A549 (cell line): ENCODE measurements at regions not wholly inside any gene's neighbourhood (a gene's known extent, or its start where the extent isn't known, plus 50 kb on each side); places are given as distances from the start of the nearest gene placed in this dataset.

Experiments used
- ATAC-seq, 2 experiments: fragments of 200-7000 bp in 1 of 2; fragments of >200 bp in 1 of 2; cut with Nextera tagmentation in 1 of 2; cut with Tn5 transposase in 1 of 2; 3 replicates each; pipeline versions ENCODE4 v1.8.0 to v1.9.1; 2018 to 2020; ENCODE audit warnings: mild to moderate bottlenecking in 1 of 2, moderate library complexity in 1 of 2
- CTCF ChIA-PET: fragments of 300-600 bp; sonication (Branson Sonifier 250); formaldehyde crosslinking; extraction: SDS; loops from one replicate; lab custom pipeline; 2021; ENCODE audit warnings: antibody characterized with exemption, inconsistent platforms; lab: Yijun Ruan, JAX
- POLR2A ChIA-PET: fragments of 350-600 bp; formaldehyde crosslinking; extraction: SDS; loops from one replicate; lab custom pipeline; 2021; ENCODE audit warnings: antibody characterized with exemption, inconsistent platforms; lab: Yijun Ruan, JAX
- DNase-seq, 2 experiments: peaks; one replicate each; pipeline versions ENCODE4 v3.0.0 to v3.0.0-alpha.2; 2011 to 2016; ENCODE audit warnings: low read depth in 1 of 2, low spot score in 1 of 2
- FAIRE-seq: peaks from 2 replicates; lab custom pipeline; 2011; peaks lifted over from hg19 to GRCh38; lab: Jason Lieb, UNC
- H3K27ac ChIP-seq, 2 experiments: fragments of >200 bp; sonication (Bioruptor Twin); formaldehyde crosslinking; 3 replicates each; pipeline ENCODE4 v1.5.1; 2016 to 2017
- H3K4me1 ChIP-seq: fragments of >200 bp; sonication (Bioruptor Twin); formaldehyde crosslinking; 3 replicates; pipeline ENCODE4 v1.6.1; 2016
- H3K4me2 ChIP-seq: fragments of >200 bp; sonication (Bioruptor Twin); formaldehyde crosslinking; 3 replicates; pipeline ENCODE4 v1.6.1; 2016
- H3K4me3 ChIP-seq: fragments of >200 bp; sonication (Bioruptor Twin); formaldehyde crosslinking; 3 replicates; pipeline ENCODE4 v1.5.1; 2016
- H3K9me3 ChIP-seq: fragments of >200 bp; sonication (Bioruptor Twin); formaldehyde crosslinking; 3 replicates; pipeline ENCODE4 v1.6.1; 2016
- CBX2 ChIP-seq: fragments of 200-600 bp; sonication (generic); IDR thresholded peaks from 2 replicates; pipeline ENCODE4 v1.6.1; 2016; ENCODE audit warnings: low read depth, mild to moderate bottlenecking, borderline replicate concordance
- E2F6 ChIP-seq: IDR thresholded peaks from 2 replicates; pipeline ENCODE4 v1.6.1; 2012; ENCODE audit warnings: low read depth, borderline replicate concordance
- ELK1 ChIP-seq: fragments of 150-350 bp; IDR thresholded peaks from 2 replicates; pipeline ENCODE4 v1.6.1; 2014; ENCODE audit warnings: low read depth, mild to moderate bottlenecking, low read length
- ESRRA ChIP-seq: fragments of 150-350 bp; IDR thresholded peaks from 2 replicates; pipeline ENCODE4 v1.6.1; 2014; ENCODE audit warnings: mild to moderate bottlenecking, low read length, borderline replicate concordance
- FOSL2 ChIP-seq, 2 experiments: fragments of 450-650 bp in 1 of 2; fragments of >200 bp in 1 of 2; sonication (Bioruptor Twin) in 1 of 2; formaldehyde crosslinking; IDR thresholded peaks; 2 replicates each; pipeline versions ENCODE4 v1.5.0 to v1.6.1; 2016 to 2020; ENCODE audit warnings: mild to moderate bottlenecking in 1 of 2, moderate library complexity in 1 of 2
- GATA3 ChIP-seq: IDR thresholded peaks from 2 replicates; pipeline ENCODE4 v1.6.1; 2012; ENCODE audit warnings: borderline replicate concordance
- HOXB5 ChIP-seq: fragments of 250-450 bp; sonication (Bioruptor Pico); IDR thresholded peaks from 2 replicates; pipeline ENCODE4 v1.5.0; 2020; ENCODE audit warnings: mild to moderate bottlenecking, moderate library complexity
- JUN ChIP-seq, 2 experiments: fragments of >200 bp; sonication (Bioruptor Twin); formaldehyde crosslinking; IDR thresholded peaks; 2 replicates in 1 of 2; 3 replicates in 1 of 2; pipeline ENCODE4 v1.6.1; 2016 to 2017
- KDM5A ChIP-seq: fragments of 200-600 bp; sonication (generic); IDR thresholded peaks from 2 replicates; pipeline ENCODE4 v1.6.1; 2016; ENCODE audit warnings: antibody characterized with exemption, mild to moderate bottlenecking
- NPAS2 ChIP-seq: fragments of 250-450 bp; sonication (Bioruptor Pico); IDR thresholded peaks from 2 replicates; pipeline ENCODE4 v1.8.0; 2022; ENCODE audit warnings: mild to moderate bottlenecking, moderate library complexity, borderline replicate concordance
- PBX3 ChIP-seq: IDR thresholded peaks from 2 replicates; pipeline ENCODE4 v1.6.1; 2012
- POLR2A ChIP-seq: IDR thresholded peaks from 2 replicates; pipeline ENCODE4 v1.6.1; 2012; ENCODE audit warnings: mild to moderate bottlenecking, low read length
- RFX5 ChIP-seq: fragments of 450-650 bp; IDR thresholded peaks from 2 replicates; pipeline ENCODE4 v1.7.1; 2014; ENCODE audit warnings: antibody characterized with exemption, mild to moderate bottlenecking, moderate library complexity
- WGBS: methylation state at CpG from one replicate; pipeline ENCODE4 v1.1.6; 2017; ENCODE audit errors: missing lambda C conversion rate; 5-methylcytosine and 5-hydroxymethylcytosine counted together
- TF ChIP-seq, protein P1 (sequence below): fragments of >200 bp; sonication (Bioruptor Twin); formaldehyde crosslinking; IDR thresholded peaks from 3 replicates; pipeline ENCODE4 v1.5.1; 2016
- TF ChIP-seq, protein P2 (sequence below): fragments of 200-600 bp; sonication (generic); IDR thresholded peaks from 2 replicates; pipeline ENCODE4 v1.6.1; 2016; ENCODE audit warnings: antibody characterized with exemption, mild to moderate bottlenecking, moderate library complexity

DNA sequence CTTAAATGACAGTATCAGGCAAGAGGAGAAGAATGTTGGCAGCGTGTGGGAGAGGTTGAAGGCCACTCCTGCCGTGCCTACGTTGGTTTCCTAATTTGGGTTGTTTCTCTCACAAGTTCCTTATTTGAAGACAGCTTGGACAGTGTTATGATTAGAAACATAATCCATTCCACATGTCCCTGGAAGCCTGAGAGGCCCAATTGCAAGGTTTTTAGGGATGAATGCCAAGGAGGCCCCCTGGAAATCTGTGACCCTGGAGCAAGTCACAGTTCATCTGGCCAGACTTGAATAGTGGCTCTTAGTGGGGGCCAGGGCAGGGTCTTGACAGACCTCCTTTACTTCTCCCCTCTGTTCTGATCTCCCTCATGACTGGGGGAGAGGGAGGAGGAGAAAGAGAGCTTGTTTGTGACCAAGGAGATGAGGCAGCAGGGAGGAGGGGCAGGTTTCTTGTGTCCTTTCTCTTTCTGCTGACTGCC is 584.4 kb upstream of the TBL1XR1 start:
- Histone ChIP-seq H3K9me3 (no peaks in the 10 kb centered on the region), H3K27ac (no peak overlapping the region), H3K4me1 (0 out of 3 replicates have a peak, but pooled peaks cover 1% of the 10 kb centered on the region), H3K4me3 (no peak overlapping the region), H3K4me2 (no peak overlapping the region)
- 74% methylated on average over 3 of the region's 3 CpGs for WGBS
- ATAC-seq (no peak), FAIRE-seq (no peak), DNase-seq (no peak)
- POLR2A ChIA-PET = no interaction called here
- CTCF ChIA-PET = no interaction called here
- TF ChIP-seq POLR2A (no peak), ELK1 (no peak), GATA3 (no peak)

DNA sequence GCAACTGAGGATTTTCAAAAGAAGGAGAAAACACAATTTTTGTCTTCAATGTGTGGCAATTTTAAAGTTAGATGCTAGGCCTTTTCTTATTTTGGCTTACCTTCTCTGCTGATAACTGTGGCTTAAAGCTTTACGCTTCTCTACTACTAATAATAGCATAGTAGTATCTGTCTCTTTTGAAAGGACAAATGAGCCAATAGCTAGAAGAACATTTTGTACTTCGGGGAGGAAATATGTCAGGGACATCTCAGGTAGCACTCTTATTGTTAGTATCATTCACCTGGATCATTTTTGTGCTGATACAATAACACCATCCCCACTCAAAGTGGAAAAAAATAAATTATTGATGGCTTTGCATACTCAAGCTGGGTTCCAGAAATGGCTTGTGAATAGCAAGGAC is 586.1 kb upstream of the TBL1XR1 start:
- Histone ChIP-seq H3K27ac (no peak overlapping the region), H3K4me3 (no peak overlapping the region), H3K9me3 (no peaks in the 10 kb centered on the region), H3K4me1 (no peaks in the 10 kb centered on the region), H3K4me2 (no peak overlapping the region)
- no peak for FAIRE-seq
- WGBS = 75% methylated on average over 2 of the region's 2 CpGs
- ChIA-PET POLR2A (no interaction called here), CTCF (no interaction called here)
- no peak for DNase-seq
- no peak for ATAC-seq
- TF ChIP-seq ESRRA (no peak), NPAS2 (CRISPR knock-in tag) (no peak), PBX3 (no peak), E2F6 (no peak), JUN (IDR thresholded peaks at IDR 0.05) (no peak), CBX2 (no peak), RFX5 (no peak), KDM5A (no peak), POLR2A (no peak), FOSL2 (IDR thresholded peaks at IDR 0.05) (no peak), FOSL2 (CRISPR knock-in tag; IDR thresholded peaks at IDR 0.05) (no peak), HOXB5 (CRISPR knock-in tag) (no peak)
- TF ChIP-seq, protein P1, sequence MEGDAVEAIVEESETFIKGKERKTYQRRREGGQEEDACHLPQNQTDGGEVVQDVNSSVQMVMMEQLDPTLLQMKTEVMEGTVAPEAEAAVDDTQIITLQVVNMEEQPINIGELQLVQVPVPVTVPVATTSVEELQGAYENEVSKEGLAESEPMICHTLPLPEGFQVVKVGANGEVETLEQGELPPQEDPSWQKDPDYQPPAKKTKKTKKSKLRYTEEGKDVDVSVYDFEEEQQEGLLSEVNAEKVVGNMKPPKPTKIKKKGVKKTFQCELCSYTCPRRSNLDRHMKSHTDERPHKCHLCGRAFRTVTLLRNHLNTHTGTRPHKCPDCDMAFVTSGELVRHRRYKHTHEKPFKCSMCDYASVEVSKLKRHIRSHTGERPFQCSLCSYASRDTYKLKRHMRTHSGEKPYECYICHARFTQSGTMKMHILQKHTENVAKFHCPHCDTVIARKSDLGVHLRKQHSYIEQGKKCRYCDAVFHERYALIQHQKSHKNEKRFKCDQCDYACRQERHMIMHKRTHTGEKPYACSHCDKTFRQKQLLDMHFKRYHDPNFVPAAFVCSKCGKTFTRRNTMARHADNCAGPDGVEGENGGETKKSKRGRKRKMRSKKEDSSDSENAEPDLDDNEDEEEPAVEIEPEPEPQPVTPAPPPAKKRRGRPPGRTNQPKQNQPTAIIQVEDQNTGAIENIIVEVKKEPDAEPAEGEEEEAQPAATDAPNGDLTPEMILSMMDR = no peak
- TF ChIP-seq, protein P2, sequence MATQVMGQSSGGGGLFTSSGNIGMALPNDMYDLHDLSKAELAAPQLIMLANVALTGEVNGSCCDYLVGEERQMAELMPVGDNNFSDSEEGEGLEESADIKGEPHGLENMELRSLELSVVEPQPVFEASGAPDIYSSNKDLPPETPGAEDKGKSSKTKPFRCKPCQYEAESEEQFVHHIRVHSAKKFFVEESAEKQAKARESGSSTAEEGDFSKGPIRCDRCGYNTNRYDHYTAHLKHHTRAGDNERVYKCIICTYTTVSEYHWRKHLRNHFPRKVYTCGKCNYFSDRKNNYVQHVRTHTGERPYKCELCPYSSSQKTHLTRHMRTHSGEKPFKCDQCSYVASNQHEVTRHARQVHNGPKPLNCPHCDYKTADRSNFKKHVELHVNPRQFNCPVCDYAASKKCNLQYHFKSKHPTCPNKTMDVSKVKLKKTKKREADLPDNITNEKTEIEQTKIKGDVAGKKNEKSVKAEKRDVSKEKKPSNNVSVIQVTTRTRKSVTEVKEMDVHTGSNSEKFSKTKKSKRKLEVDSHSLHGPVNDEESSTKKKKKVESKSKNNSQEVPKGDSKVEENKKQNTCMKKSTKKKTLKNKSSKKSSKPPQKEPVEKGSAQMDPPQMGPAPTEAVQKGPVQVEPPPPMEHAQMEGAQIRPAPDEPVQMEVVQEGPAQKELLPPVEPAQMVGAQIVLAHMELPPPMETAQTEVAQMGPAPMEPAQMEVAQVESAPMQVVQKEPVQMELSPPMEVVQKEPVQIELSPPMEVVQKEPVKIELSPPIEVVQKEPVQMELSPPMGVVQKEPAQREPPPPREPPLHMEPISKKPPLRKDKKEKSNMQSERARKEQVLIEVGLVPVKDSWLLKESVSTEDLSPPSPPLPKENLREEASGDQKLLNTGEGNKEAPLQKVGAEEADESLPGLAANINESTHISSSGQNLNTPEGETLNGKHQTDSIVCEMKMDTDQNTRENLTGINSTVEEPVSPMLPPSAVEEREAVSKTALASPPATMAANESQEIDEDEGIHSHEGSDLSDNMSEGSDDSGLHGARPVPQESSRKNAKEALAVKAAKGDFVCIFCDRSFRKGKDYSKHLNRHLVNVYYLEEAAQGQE = no peak
